Stomach (tissue), 4 donors: ENCODE measurements at regions not wholly inside any gene's neighbourhood (a gene's known extent, or its start where the extent isn't known, plus 50 kb on each side); places are given as distances from the start of the nearest gene placed in this dataset.

Experiments used
- CTCF ChIP-seq, 7 experiments: fragments of 450-650 bp in 4 of 7; fragments of 200-600 bp in 3 of 7; sonication (generic) in 3 of 7; IDR thresholded peaks; one replicate each; pipeline ENCODE4 v1.5.1; 2016 to 2019; ENCODE audit warnings: antibody characterized with exemption in 7 of 7, control low read depth in 2 of 7, mild to moderate bottlenecking in 1 of 7
- POLR2A ChIP-seq, 4 donors: fragments of 450-650 bp; IDR thresholded peaks; one replicate each; pipeline ENCODE4 v1.6.1; 2016; ENCODE audit warnings: antibody characterized with exemption in 4 of 4, control low read depth in 2 of 4, mild to moderate bottlenecking in 1 of 4, moderate library complexity in 1 of 4

GRCh38 chr5:125257057-125257972, 510.9 kb upstream of the ZNF608 start:
- TF ChIP-seq CTCF (IDR thresholded peaks at IDR 0.05) (no peak), POLR2A (IDR thresholded peaks at IDR 0.05) (no peak)
